A549 (cell line): ENCODE measurements at regions not wholly inside any gene's neighbourhood (a gene's known extent, or its start where the extent isn't known, plus 50 kb on each side); places are given as distances from the start of the nearest gene placed in this dataset.

ENCODE experiments used
- ATAC-seq, 2 experiments: fragments of 200-7000 bp in 1 of 2; fragments of >200 bp in 1 of 2; cut with Nextera tagmentation in 1 of 2; cut with Tn5 transposase in 1 of 2; 3 replicates each; pipeline versions ENCODE4 v1.8.0 to v1.9.1; 2018 to 2020; ENCODE audit warnings: mild to moderate bottlenecking in 1 of 2, moderate library complexity in 1 of 2
- CTCF ChIA-PET: fragments of 300-600 bp; sonication (Branson Sonifier 250); formaldehyde crosslinking; extraction: SDS; loops from one replicate; lab custom pipeline; 2021; ENCODE audit warnings: antibody characterized with exemption, inconsistent platforms; lab: Yijun Ruan, JAX
- POLR2A ChIA-PET: fragments of 350-600 bp; formaldehyde crosslinking; extraction: SDS; loops from one replicate; lab custom pipeline; 2021; ENCODE audit warnings: antibody characterized with exemption, inconsistent platforms; lab: Yijun Ruan, JAX
- DNase-seq, 2 experiments: peaks; one replicate each; pipeline versions ENCODE4 v3.0.0 to v3.0.0-alpha.2; 2011 to 2016; ENCODE audit warnings: low read depth in 1 of 2, low spot score in 1 of 2
- FAIRE-seq: peaks from 2 replicates; lab custom pipeline; 2011; peaks lifted over from hg19 to GRCh38; lab: Jason Lieb, UNC
- H3K27ac ChIP-seq, 2 experiments: fragments of >200 bp; sonication (Bioruptor Twin); formaldehyde crosslinking; 3 replicates each; pipeline ENCODE4 v1.5.1; 2016 to 2017
- H3K4me1 ChIP-seq: fragments of >200 bp; sonication (Bioruptor Twin); formaldehyde crosslinking; 3 replicates; pipeline ENCODE4 v1.6.1; 2016
- H3K4me2 ChIP-seq: fragments of >200 bp; sonication (Bioruptor Twin); formaldehyde crosslinking; 3 replicates; pipeline ENCODE4 v1.6.1; 2016
- H3K4me3 ChIP-seq: fragments of >200 bp; sonication (Bioruptor Twin); formaldehyde crosslinking; 3 replicates; pipeline ENCODE4 v1.5.1; 2016
- H3K9me3 ChIP-seq: fragments of >200 bp; sonication (Bioruptor Twin); formaldehyde crosslinking; 3 replicates; pipeline ENCODE4 v1.6.1; 2016
- BCL3 ChIP-seq: fragments of >200 bp; sonication (Bioruptor Twin); formaldehyde crosslinking; IDR thresholded peaks from 3 replicates; pipeline ENCODE4 v1.6.1; 2016
- CBX2 ChIP-seq: fragments of 200-600 bp; sonication (generic); IDR thresholded peaks from 2 replicates; pipeline ENCODE4 v1.6.1; 2016; ENCODE audit warnings: low read depth, mild to moderate bottlenecking, borderline replicate concordance
- CHD2 ChIP-seq: fragments of 150-350 bp; IDR thresholded peaks from 2 replicates; pipeline ENCODE4 v1.6.1; 2014; ENCODE audit warnings: low read length; ENCODE audit not compliant: partially characterized antibody
- CHD4 ChIP-seq: fragments of 200-600 bp; sonication (generic); IDR thresholded peaks from 2 replicates; pipeline ENCODE4 v1.6.1; 2016; ENCODE audit warnings: antibody characterized with exemption, mild to moderate bottlenecking, borderline replicate concordance
- EHF ChIP-seq: fragments of 250-450 bp; sonication (Bioruptor Pico); IDR thresholded peaks from 2 replicates; pipeline ENCODE4 v1.5.0; 2020; ENCODE audit warnings: mild to moderate bottlenecking
- EP300 ChIP-seq, 2 experiments: fragments of >200 bp; sonication (Bioruptor Twin); formaldehyde crosslinking; IDR thresholded peaks; 2 replicates in 1 of 2; 3 replicates in 1 of 2; pipeline ENCODE4 v1.6.1; 2016 to 2017
- FOSL2 ChIP-seq, 2 experiments: fragments of 450-650 bp in 1 of 2; fragments of >200 bp in 1 of 2; sonication (Bioruptor Twin) in 1 of 2; formaldehyde crosslinking; IDR thresholded peaks; 2 replicates each; pipeline versions ENCODE4 v1.5.0 to v1.6.1; 2016 to 2020; ENCODE audit warnings: mild to moderate bottlenecking in 1 of 2, moderate library complexity in 1 of 2
- HES2 ChIP-seq: fragments of >200 bp; sonication (Bioruptor Twin); formaldehyde crosslinking; IDR thresholded peaks from 2 replicates; pipeline ENCODE4 v1.6.1; 2016
- HEYL ChIP-seq: fragments of 250-450 bp; sonication (Bioruptor Pico); IDR thresholded peaks from 2 replicates; pipeline ENCODE4 v1.8.0; 2021; ENCODE audit warnings: mild to moderate bottlenecking, moderate library complexity
- HOXA7 ChIP-seq: fragments of 250-450 bp; sonication (Bioruptor Pico); IDR thresholded peaks from 2 replicates; pipeline ENCODE4 v1.5.0; 2020; ENCODE audit warnings: mild to moderate bottlenecking, moderate library complexity
- HOXB13 ChIP-seq: fragments of 250-450 bp; sonication (Bioruptor Pico); IDR thresholded peaks from 2 replicates; pipeline ENCODE4 v1.5.0; 2020; ENCODE audit warnings: low read depth, mild to moderate bottlenecking, moderate library complexity
- JUN ChIP-seq, 2 experiments: fragments of >200 bp; sonication (Bioruptor Twin); formaldehyde crosslinking; IDR thresholded peaks; 2 replicates in 1 of 2; 3 replicates in 1 of 2; pipeline ENCODE4 v1.6.1; 2016 to 2017
- JUNB ChIP-seq: fragments of >200 bp; sonication (Bioruptor Twin); formaldehyde crosslinking; IDR thresholded peaks from 2 replicates; pipeline ENCODE4 v1.6.1; 2016
- KDM1A ChIP-seq: fragments of 200-600 bp; sonication (generic); IDR thresholded peaks from 2 replicates; pipeline ENCODE4 v1.6.1; 2016; ENCODE audit warnings: low read depth, mild to moderate bottlenecking
- KDM5A ChIP-seq: fragments of 200-600 bp; sonication (generic); IDR thresholded peaks from 2 replicates; pipeline ENCODE4 v1.6.1; 2016; ENCODE audit warnings: antibody characterized with exemption, mild to moderate bottlenecking
- MAZ ChIP-seq: fragments of 150-350 bp; IDR thresholded peaks from 2 replicates; pipeline ENCODE4 v1.6.1; 2014; ENCODE audit warnings: antibody characterized with exemption, low read depth, low read length, borderline replicate concordance
- NFE2L2 ChIP-seq: fragments of 150-350 bp; conservative IDR thresholded peaks from 2 replicates; pipeline ENCODE4 v1.6.1; 2014; ENCODE audit warnings: low read length
- NPAS2 ChIP-seq: fragments of 250-450 bp; sonication (Bioruptor Pico); IDR thresholded peaks from 2 replicates; pipeline ENCODE4 v1.8.0; 2022; ENCODE audit warnings: mild to moderate bottlenecking, moderate library complexity, borderline replicate concordance
- PBX3 ChIP-seq: IDR thresholded peaks from 2 replicates; pipeline ENCODE4 v1.6.1; 2012
- PHF8 ChIP-seq: fragments of 200-600 bp; sonication (generic); IDR thresholded peaks from 2 replicates; pipeline ENCODE4 v1.6.1; 2016; ENCODE audit warnings: low read depth, mild to moderate bottlenecking, antibody characterized with exemption, moderate library complexity, borderline replicate concordance
- POLR2A ChIP-seq: IDR thresholded peaks from 2 replicates; pipeline ENCODE4 v1.6.1; 2012; ENCODE audit warnings: mild to moderate bottlenecking, low read length
- RARB ChIP-seq: fragments of 250-450 bp; sonication (Bioruptor Pico); IDR thresholded peaks from 2 replicates; pipeline ENCODE4 v1.8.0; 2021; ENCODE audit warnings: mild to moderate bottlenecking, moderate library complexity
- RCOR1 ChIP-seq: fragments of 150-350 bp; IDR thresholded peaks from 2 replicates; pipeline ENCODE4 v1.6.1; 2014; ENCODE audit warnings: antibody characterized with exemption, low read length, low read depth
- TP53 ChIP-seq: fragments of 250-450 bp; sonication (Bioruptor Pico); IDR thresholded peaks from 2 replicates; pipeline ENCODE4 v1.5.0; 2021; ENCODE audit warnings: mild to moderate bottlenecking, moderate library complexity
- ZFP36 ChIP-seq: fragments of 450-650 bp; IDR thresholded peaks from 2 replicates; pipeline ENCODE4 v1.6.1; 2014; ENCODE audit warnings: borderline replicate concordance; ENCODE audit not compliant: partially characterized antibody
- ZSCAN20 ChIP-seq: fragments of 250-450 bp; sonication (Bioruptor Pico); IDR thresholded peaks from 2 replicates; pipeline ENCODE4 v1.8.0; 2022; ENCODE audit warnings: mild to moderate bottlenecking, moderate library complexity
- WGBS: methylation state at CpG from one replicate; pipeline ENCODE4 v1.1.6; 2017; ENCODE audit errors: missing lambda C conversion rate; 5-methylcytosine and 5-hydroxymethylcytosine counted together
- TF ChIP-seq, protein P1 (sequence below): fragments of 250-450 bp; sonication (Bioruptor Pico); IDR thresholded peaks from 2 replicates; pipeline ENCODE4 v1.5.0; 2021; ENCODE audit warnings: mild to moderate bottlenecking, moderate library complexity, borderline replicate concordance
- TF ChIP-seq, protein P2 (sequence below): IDR thresholded peaks from 2 replicates; pipeline ENCODE4 v1.6.1; 2012
- TF ChIP-seq, protein P3 (sequence below): fragments of 150-350 bp; IDR thresholded peaks from 2 replicates; pipeline ENCODE4 v1.6.1; 2014; ENCODE audit warnings: low read depth, mild to moderate bottlenecking, low read length
- TF ChIP-seq, protein P4 (sequence below): fragments of 450-650 bp; IDR thresholded peaks from 2 replicates; pipeline ENCODE4 v1.6.1; 2014; ENCODE audit warnings: antibody characterized with exemption

DNA sequence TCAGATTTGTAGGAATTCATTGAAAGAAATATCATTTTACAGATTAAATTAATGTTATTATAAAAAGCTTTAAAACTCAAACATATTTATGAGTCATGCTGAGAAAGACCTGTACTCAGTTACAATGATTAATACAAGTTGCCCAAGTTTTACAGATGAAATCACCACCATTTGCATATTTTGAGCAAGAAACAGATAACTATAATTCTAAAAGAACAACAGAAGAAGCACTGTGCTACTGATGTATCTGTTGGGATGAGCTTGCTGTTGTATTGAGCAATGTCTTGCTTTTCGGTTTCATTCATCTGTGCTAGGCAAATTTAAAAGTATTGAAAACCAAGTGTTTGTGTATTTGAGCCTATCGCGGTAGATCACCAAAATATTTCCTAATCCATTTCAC, 1589.1 kb upstream of the ZEB2 start (continued):
- TF ChIP-seq, protein P1, sequence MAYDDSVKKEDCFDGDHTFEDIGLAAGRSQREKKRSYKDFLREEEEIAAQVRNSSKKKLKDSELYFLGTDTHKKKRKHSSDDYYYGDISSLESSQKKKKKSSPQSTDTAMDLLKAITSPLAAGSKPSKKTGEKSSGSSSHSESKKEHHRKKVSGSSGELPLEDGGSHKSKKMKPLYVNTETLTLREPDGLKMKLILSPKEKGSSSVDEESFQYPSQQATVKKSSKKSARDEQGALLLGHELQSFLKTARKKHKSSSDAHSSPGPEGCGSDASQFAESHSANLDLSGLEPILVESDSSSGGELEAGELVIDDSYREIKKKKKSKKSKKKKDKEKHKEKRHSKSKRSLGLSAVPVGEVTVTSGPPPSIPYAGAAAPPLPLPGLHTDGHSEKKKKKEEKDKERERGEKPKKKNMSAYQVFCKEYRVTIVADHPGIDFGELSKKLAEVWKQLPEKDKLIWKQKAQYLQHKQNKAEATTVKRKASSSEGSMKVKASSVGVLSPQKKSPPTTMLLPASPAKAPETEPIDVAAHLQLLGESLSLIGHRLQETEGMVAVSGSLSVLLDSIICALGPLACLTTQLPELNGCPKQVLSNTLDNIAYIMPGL (CRISPR knock-in tag) = no peak
- TF ChIP-seq EHF (CRISPR knock-in tag) = no peak
- TF ChIP-seq RARB (CRISPR knock-in tag) = no peak
- no peak for TF ChIP-seq JUN (IDR thresholded peaks at IDR 0.05)
- no peak for TF ChIP-seq KDM1A
- TF ChIP-seq PBX3 = no peak
- TF ChIP-seq ZSCAN20 = no peak
- no peak for TF ChIP-seq KDM5A
- no peak for TF ChIP-seq TP53 (CRISPR knock-in tag)
- no peak for TF ChIP-seq NFE2L2

- no peak for DNase-seq
- H3K27ac ChIP-seq = no peak overlapping the region
- 2% methylated on average over 3 of the region's 3 CpGs for WGBS
- TF ChIP-seq, protein P2, sequence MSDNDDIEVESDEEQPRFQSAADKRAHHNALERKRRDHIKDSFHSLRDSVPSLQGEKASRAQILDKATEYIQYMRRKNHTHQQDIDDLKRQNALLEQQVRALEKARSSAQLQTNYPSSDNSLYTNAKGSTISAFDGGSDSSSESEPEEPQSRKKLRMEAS = no peak
- TF ChIP-seq ZFP36 = peak; percentile 52
- TF ChIP-seq, all 56 proteins: peak for 1
- no peak for ATAC-seq
- no peak for FAIRE-seq
- Histone ChIP-seq H3K4me1 (no peaks in the 10 kb centered on the region), H3K4me2 (no peak overlapping the region), H3K4me3 (no peak overlapping the region), H3K9me3 (peaks cover 19% of the 10 kb centered on the region; the same call in 1 of the 3 replicates)
- ChIA-PET CTCF (no interaction called here), POLR2A (no interaction called here)
Measured at GRCh38 chr2:146094185-146094584, 1574.3 kb upstream of the ZEB2 start.

DNA sequence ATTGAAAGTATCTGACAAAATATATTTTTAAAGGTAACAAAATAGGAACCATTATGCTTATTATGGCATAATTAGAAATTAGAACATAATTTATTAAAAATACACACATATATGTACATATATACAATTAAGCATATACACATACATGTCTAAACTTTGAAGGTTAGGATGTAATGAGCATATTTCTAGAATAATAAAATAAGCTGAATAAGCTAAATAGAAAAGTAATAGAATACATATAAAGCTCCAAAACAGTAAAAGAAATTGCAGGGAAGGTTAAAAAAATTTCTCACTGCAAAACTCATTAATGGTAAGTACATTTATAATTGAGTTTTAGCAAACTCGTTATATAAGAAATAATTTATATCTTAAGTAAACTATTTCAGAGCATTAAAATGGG, 1561.5 kb upstream of the ZEB2 start:
- H3K9me3 ChIP-seq = no peaks in the 10 kb centered on the region
- WGBS = 11% methylated on average over 1 of the region's 1 CpG
- H3K4me3 ChIP-seq = no peak overlapping the region
- POLR2A ChIA-PET = no interaction called here
- FAIRE-seq = no peak
- DNase-seq = no peak
- H3K4me1 ChIP-seq = no peaks in the 10 kb centered on the region
- CTCF ChIA-PET = no interaction called here
- no peak overlapping the region for H3K27ac ChIP-seq
- ATAC-seq = no peak
- H3K4me2 ChIP-seq = no peak overlapping the region
- TF ChIP-seq, protein P3, sequence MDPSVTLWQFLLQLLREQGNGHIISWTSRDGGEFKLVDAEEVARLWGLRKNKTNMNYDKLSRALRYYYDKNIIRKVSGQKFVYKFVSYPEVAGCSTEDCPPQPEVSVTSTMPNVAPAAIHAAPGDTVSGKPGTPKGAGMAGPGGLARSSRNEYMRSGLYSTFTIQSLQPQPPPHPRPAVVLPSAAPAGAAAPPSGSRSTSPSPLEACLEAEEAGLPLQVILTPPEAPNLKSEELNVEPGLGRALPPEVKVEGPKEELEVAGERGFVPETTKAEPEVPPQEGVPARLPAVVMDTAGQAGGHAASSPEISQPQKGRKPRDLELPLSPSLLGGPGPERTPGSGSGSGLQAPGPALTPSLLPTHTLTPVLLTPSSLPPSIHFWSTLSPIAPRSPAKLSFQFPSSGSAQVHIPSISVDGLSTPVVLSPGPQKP = no peak
- TF ChIP-seq RCOR1 (no peak), JUN (IDR thresholded peaks at IDR 0.05) (no peak), BCL3 (no peak), HOXB13 (CRISPR knock-in tag) (no peak), CHD2 (no peak), CBX2 (no peak), ZFP36 (no peak), HEYL (no peak), HES2 (no peak), POLR2A (no peak), FOSL2 (IDR thresholded peaks at IDR 0.05) (no peak), FOSL2 (CRISPR knock-in tag; IDR thresholded peaks at IDR 0.05) (no peak), EP300 (IDR thresholded peaks at IDR 0.05) (no peak), JUNB (no peak), CHD4 (no peak), HOXA7 (CRISPR knock-in tag) (no peak), MAZ (no peak), NPAS2 (CRISPR knock-in tag) (no peak), PHF8 (no peak)
- TF ChIP-seq, protein P4, sequence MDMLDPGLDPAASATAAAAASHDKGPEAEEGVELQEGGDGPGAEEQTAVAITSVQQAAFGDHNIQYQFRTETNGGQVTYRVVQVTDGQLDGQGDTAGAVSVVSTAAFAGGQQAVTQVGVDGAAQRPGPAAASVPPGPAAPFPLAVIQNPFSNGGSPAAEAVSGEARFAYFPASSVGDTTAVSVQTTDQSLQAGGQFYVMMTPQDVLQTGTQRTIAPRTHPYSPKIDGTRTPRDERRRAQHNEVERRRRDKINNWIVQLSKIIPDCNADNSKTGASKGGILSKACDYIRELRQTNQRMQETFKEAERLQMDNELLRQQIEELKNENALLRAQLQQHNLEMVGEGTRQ = no peak
